GM13977 (cell line): ENCODE measurements at regions not wholly inside any gene's neighbourhood (a gene's known extent, or its start where the extent isn't known, plus 50 kb on each side); places are given as distances from the start of the nearest gene placed in this dataset.

Experiments
- DNase-seq: peaks from one replicate; pipeline ENCODE4 v3.0.0; 2012; ENCODE audit warnings: low spot score
- CTCF ChIP-seq: IDR thresholded peaks from 2 replicates; pipeline ENCODE4 v1.5.1; 2012; ENCODE audit warnings: mild to moderate bottlenecking, control low read depth; ENCODE audit not compliant: insufficient read depth; ENCODE audit errors: extremely low read depth, missing control alignments
- in situ Hi-C: fragments of 300-500 bp; cut with MboI; formaldehyde crosslinking; loops from one replicate; pipeline ENCODE4 v1.12.0; 2022; ENCODE audit warnings: low sequenced_read_pairs, low pct_unique_long_range_greater_than_20kb, mixed read lengths, inconsistent platforms; ENCODE audit not compliant: unreplicated experiment

- no peak for DNase-seq
- in situ Hi-C loops, result no loop called here
- TF ChIP-seq CTCF, result no peak
Measured at GRCh38 chr12:92365836-92366235, 220.2 kb upstream of the BTG1 start.

DNA sequence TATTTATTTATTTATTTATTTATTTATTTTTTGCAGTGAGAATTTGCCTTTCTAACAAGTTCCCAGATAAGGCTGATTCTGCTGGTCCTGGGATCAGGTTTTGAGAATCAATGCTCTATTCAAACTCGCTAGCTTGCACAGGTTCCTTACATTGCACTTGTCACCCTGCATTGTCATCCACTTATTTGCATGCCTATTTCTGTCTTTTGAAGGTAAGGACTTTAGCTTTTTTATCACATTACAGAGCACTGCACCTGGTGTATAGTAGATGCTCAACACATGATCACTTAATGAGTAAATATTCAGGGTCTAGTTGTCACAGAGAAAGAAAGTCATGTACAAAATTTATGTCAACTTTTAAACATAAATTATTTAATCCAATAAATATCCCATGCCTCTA, 219.7 kb upstream of the BTG1 start:
- in situ Hi-C loops, result no loop called here
- DNase-seq, result peak; percentile 22
- TF ChIP-seq CTCF, result no peak

GRCh38 chr12:92363295-92364146, 217.9 kb upstream of the BTG1 start:
- peak; percentile 56 for DNase-seq
- in situ Hi-C loops, result no loop called here
- TF ChIP-seq CTCF, result no peak

GRCh38 chr12:92362785-92363184, 217.1 kb upstream of the BTG1 start:
- in situ Hi-C loops, result no loop called here
- DNase-seq, result peak; percentile 17
- no peak for TF ChIP-seq CTCF

GRCh38 chr12:92362126-92362525, 216.5 kb upstream of the BTG1 start:
- TF ChIP-seq CTCF, result no peak
- in situ Hi-C loops, result no loop called here
- no peak for DNase-seq

DNA sequence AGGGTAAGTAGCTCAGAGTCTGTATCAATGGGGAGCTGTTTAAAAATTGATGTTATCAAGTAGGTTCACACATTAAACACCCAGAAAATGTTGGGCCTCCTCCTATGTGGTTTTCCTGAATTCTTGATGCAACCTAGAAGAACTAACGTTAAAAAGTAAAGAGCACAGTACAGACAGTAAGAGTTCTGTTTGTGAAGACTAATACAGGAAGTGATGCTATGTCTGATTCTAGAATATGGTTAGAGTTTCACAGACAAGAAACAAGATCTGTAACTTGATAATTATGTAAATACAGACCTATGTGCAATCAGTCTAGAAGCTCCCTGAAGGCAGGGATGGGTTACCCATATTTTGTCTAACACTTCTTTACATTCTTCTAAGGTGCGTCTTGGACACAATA, 214.9 kb upstream of the BTG1 start:
- no peak for DNase-seq
- in situ Hi-C loops, result no loop called here
- no peak for TF ChIP-seq CTCF
